COLO829 (cell line): ENCODE measurements at regions not wholly inside any gene's neighbourhood (a gene's known extent, or its start where the extent isn't known, plus 50 kb on each side); places are given as distances from the start of the nearest gene placed in this dataset.
A peak's percentile ranks its signal among the peaks of the same experiment; 100 is the strongest.
"Not testable (repeated sequence)": the region's sequence is repeated elsewhere in the genome, so short reads cannot be mapped to it uniquely, and the experiment has no call there.

Experiments
- DNase-seq: peaks from one replicate; pipeline ENCODE4 v3.0.0; 2012; ENCODE audit warnings: low spot score

- DNase-seq: no peak
Measured at GRCh38 chr6:1445650-1446330, 56.4 kb downstream of the FOXF2 start.

GRCh38 chr6:1449896-1450295, 60.5 kb downstream of the FOXF2 start:
- DNase-seq: no peak

GRCh38 chr6:1453024-1453423, 63.6 kb downstream of the FOXF2 start:
- no peak for DNase-seq

- DNase-seq: not testable (repeated sequence)
Measured at GRCh38 chr6:1456816-1457215, 67.4 kb downstream of the FOXF2 start.

GRCh38 chr6:1461207-1461606, 71.8 kb downstream of the FOXF2 start:
- DNase-seq: no peak

- no peak for DNase-seq
Measured at GRCh38 chr6:1461736-1462135, 72.4 kb downstream of the FOXF2 start.

- DNase-seq: no peak
Measured at GRCh38 chr6:1463275-1463674, 73.9 kb downstream of the FOXF2 start.

- no peak for DNase-seq
Measured at GRCh38 chr6:1463751-1464426, 74.5 kb downstream of the FOXF2 start.

GRCh38 chr6:1464781-1465370, 75.5 kb downstream of the FOXF2 start:
- no peak for DNase-seq

- DNase-seq: no peak
Measured at GRCh38 chr6:1468126-1468525, 78.8 kb downstream of the FOXF2 start.

- DNase-seq: no peak
Measured at GRCh38 chr6:1470040-1470439, 80.7 kb downstream of the FOXF2 start.

GRCh38 chr6:1472643-1473042, 83.3 kb downstream of the FOXF2 start:
- no peak for DNase-seq

GRCh38 chr6:1473166-1473565, 83.8 kb downstream of the FOXF2 start:
- DNase-seq: no peak

- no peak for DNase-seq
Measured at GRCh38 chr6:1473598-1473997, 84.2 kb downstream of the FOXF2 start.

GRCh38 chr6:1474205-1474604, 84.8 kb downstream of the FOXF2 start:
- no peak for DNase-seq

- no peak for DNase-seq
Measured at GRCh38 chr6:1475174-1475573, 85.8 kb downstream of the FOXF2 start.

- no peak for DNase-seq
Measured at GRCh38 chr6:1477432-1478090, 88.2 kb downstream of the FOXF2 start.

GRCh38 chr6:1478163-1478826, 88.9 kb downstream of the FOXF2 start:
- not testable (repeated sequence) for DNase-seq

GRCh38 chr6:1479095-1479494, 89.7 kb downstream of the FOXF2 start:
- no peak for DNase-seq

GRCh38 chr6:1479601-1480221, 90.3 kb downstream of the FOXF2 start:
- no peak for DNase-seq

- DNase-seq: peak; percentile 18
Measured at GRCh38 chr6:1481286-1481685, 91.9 kb downstream of the FOXF2 start.
